ENCODE measurements at regions not wholly inside any gene's neighbourhood (a gene's known extent, or its start where the extent isn't known, plus 50 kb on each side); places are given as distances from the start of the nearest gene placed in this dataset.

- Histone ChIP-seq H3K4me3 (ENCODE audit: extremely low read depth in 1 of 4, insufficient read depth in 2 of 4, low read depth in 3 of 4, low read length in 4 of 4) (no peak overlapping the region), H3K56ac (replicated peaks; ENCODE audit: insufficient read length, low read depth, low read length) (no peak overlapping the region), H2BK20ac (ENCODE audit: low read length) (no peak overlapping the region), H4K91ac (replicated peaks; ENCODE audit: insufficient read length, low read length) (no peak overlapping the region), H2BK5ac (ENCODE audit: low read depth, low read length) (no peak overlapping the region), H4K5ac (ENCODE audit: insufficient read length, low read depth, low read length) (no peak overlapping the region), H3K4ac (replicated peaks; ENCODE audit: insufficient read length, low read depth, low read length) (no peak overlapping the region), H3K18ac (ENCODE audit: extremely low read depth, low read length) (no peak overlapping the region), H3K9ac (replicated peaks in 1 of 4; ENCODE audit: extremely low read depth in 1 of 4, low read depth in 3 of 4, low read length in 3 of 4) (no peak overlapping the region), H2BK15ac (ENCODE audit: low read length) (no peak overlapping the region), H2AFZ (ENCODE audit: low read length) (no peak overlapping the region), H2BK12ac (ENCODE audit: low read depth, low read length) (no peak overlapping the region), H4K8ac (ENCODE audit: extremely low read depth, insufficient read depth, low read length) (no peak overlapping the region), H3K79me1 (ENCODE audit: low read depth, low read length) (no peaks in the 10 kb centered on the region), H2BK120ac (replicated peaks; ENCODE audit: low read depth, low read length) (no peak overlapping the region), H3K27me3 (replicated peaks in 1 of 4; ENCODE audit: control insufficient read depth in 3 of 4, extremely low read depth in 1 of 4, insufficient read depth in 3 of 4, low read length in 3 of 4) (no peaks in the 10 kb centered on the region), H3K23ac (ENCODE audit: insufficient read length) (no peak overlapping the region), H2AK5ac (ENCODE audit: low read depth, low read length) (no peak overlapping the region), H3K4me1 (replicated peaks in 1 of 4; ENCODE audit: control insufficient read depth in 3 of 4, insufficient read depth in 4 of 4, low read length in 3 of 4) (no peaks in the 10 kb centered on the region), H3K23me2 (ENCODE audit: low read depth, low read length) (no peaks in the 10 kb centered on the region), H3K4me2 (ENCODE audit: insufficient read depth in 1 of 2, low read depth in 2 of 2, low read length in 2 of 2) (no peak overlapping the region), H3K79me2 (ENCODE audit: control insufficient read depth in 1 of 2, insufficient read depth in 2 of 2, low read length in 2 of 2) (no peaks in the 10 kb centered on the region), H3K27ac (ENCODE audit: low read depth, low read length) (no peak overlapping the region), H4K20me1 (replicated peaks in 1 of 2; ENCODE audit: control insufficient read depth in 1 of 2, insufficient read depth in 2 of 2, low read length in 2 of 2) (no peaks in the 10 kb centered on the region), H3K9me3 (ENCODE audit: insufficient read depth in 2 of 2, low read depth in 1 of 2, low read length in 1 of 2) (no peaks in the 10 kb centered on the region), H3K36me3 (ENCODE audit: control insufficient read depth in 2 of 4, insufficient read depth in 4 of 4, low read length in 3 of 4) (no peaks in the 10 kb centered on the region), H3K14ac (ENCODE audit: insufficient read length) (no peak overlapping the region)
- TF ChIP-seq TCF12 (IDR thresholded peaks at IDR 0.05; ENCODE audit: low read depth, low read length) = no peak
- no peak for TF ChIP-seq TAF1 (IDR thresholded peaks at IDR 0.05; ENCODE audit: low read depth, low read length)
- no peak for TF ChIP-seq POLR2AphosphoS5 (IDR thresholded peaks at IDR 0.05; ENCODE audit: low read depth, low read length)
- no peak for TF ChIP-seq SP2 (IDR thresholded peaks at IDR 0.05; ENCODE audit: low read length)
- no peak for TF ChIP-seq JUN (IDR thresholded peaks at IDR 0.05; ENCODE audit: low read depth, low read length)
- TF ChIP-seq CHD1 (IDR thresholded peaks at IDR 0.05; ENCODE audit: low read depth, low read length) = no peak
- TF ChIP-seq SP4 (IDR thresholded peaks at IDR 0.05; ENCODE audit: low read length) = no peak
- CTCF ChIA-PET (ENCODE audit: partially characterized antibody) = no interaction called here
- no peak for FAIRE-seq
- POLR2A ChIA-PET (ENCODE audit: partially characterized antibody) = no interaction called here
- DNase-seq (ENCODE audit: low read depth in 1 of 2, low spot score in 2 of 2) = no peak
- 91% methylated on average over 3 of the region's 3 CpGs; no CpG with 5 or more reads in 1 of the 2 experiments for WGBS, 2 experiments (ENCODE audit: extremely low coverage in 1 of 2, insufficient coverage in 1 of 2, insufficient read length in 1 of 2, insufficient replicate concordance in 2 of 2, low coverage in 1 of 2, low lambda C conversion rate in 2 of 2, missing lambda C conversion rate in 1 of 2)
These were observed 76.5 kb upstream of the NUDT7 start for GRCh38 chr16:77645764-77646163.

All from H1 (cell line).